Activated CD4-positive, alpha-beta memory T cell treated with anti-CD3 and anti-CD28 coated beads for 36 hours (primary cell): ENCODE measurements at regions not wholly inside any gene's neighbourhood (a gene's known extent, or its start where the extent isn't known, plus 50 kb on each side); places are given as distances from the start of the nearest gene placed in this dataset.
A peak's percentile ranks its signal among the peaks of the same experiment; 100 is the strongest.
"Not testable (repeated sequence)": the region's sequence is repeated elsewhere in the genome, so short reads cannot be mapped to it uniquely, and the experiment has no call there.

ENCODE experiments used
- CTCF ChIA-PET: fragments of 350-600 bp; sonication (Branson Sonifier 250); formaldehyde crosslinking; loops from one replicate; lab custom pipeline; 2021; ENCODE audit warnings: antibody characterized with exemption, inconsistent platforms; lab: Charles Lee
- POLR2A ChIA-PET: fragments of 350-600 bp; sonication (Branson Sonifier 250); formaldehyde crosslinking; loops from one replicate; lab custom pipeline; 2021; ENCODE audit warnings: antibody characterized with exemption; lab: Charles Lee
- DNase-seq: peaks from one replicate; pipeline ENCODE4 v3.0.0-alpha.2; 2020
- H3K27ac Mint-ChIP-seq: one replicate; pipeline ENCODE4 v1.8.0; 2021; ENCODE audit warnings: mixed read lengths
- H3K27me3 Mint-ChIP-seq: one replicate; pipeline ENCODE4 v1.8.0; 2021; ENCODE audit warnings: mixed read lengths
- H3K36me3 Mint-ChIP-seq: one replicate; pipeline ENCODE4 v1.8.0; 2021; ENCODE audit warnings: mixed read lengths
- H3K4me1 Mint-ChIP-seq: one replicate; pipeline ENCODE4 v1.8.0; 2021; ENCODE audit warnings: low read depth, mixed read lengths
- H3K4me3 Mint-ChIP-seq: one replicate; pipeline ENCODE4 v1.8.0; 2021; ENCODE audit warnings: mild to moderate bottlenecking, mixed read lengths
- H3K9me3 Mint-ChIP-seq: one replicate; pipeline ENCODE4 v1.8.0; 2021; ENCODE audit warnings: mixed read lengths
- intact Hi-C: fragments of 100-400 bp; cut with micrococcal nuclease; formaldehyde crosslinking; loops from one replicate; pipeline ENCODE4 v1.15.1; 2023

DNA sequence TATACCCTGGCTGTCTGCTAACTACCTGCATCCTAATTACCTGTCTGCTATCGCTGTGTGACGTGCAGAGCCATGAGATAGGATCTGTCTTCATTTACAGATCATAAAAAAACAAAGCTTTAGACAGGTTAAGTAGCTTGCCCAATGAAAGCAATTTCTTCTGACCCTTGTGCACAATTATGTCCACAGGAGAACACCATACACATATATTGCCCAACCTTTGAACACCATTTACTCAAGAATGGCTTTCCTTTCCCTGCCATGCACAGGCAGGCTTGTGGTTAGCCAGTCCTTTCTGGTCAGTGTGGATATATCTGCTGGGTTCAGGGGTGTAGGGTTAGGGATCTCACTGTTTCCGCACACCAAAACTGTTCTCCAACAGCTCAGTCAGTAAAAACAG lies 344.8 kb downstream of the BCL2L11 start:
- CTCF ChIA-PET, H3K27ac Mint-ChIP-seq: not testable (repeated sequence)

DNA sequence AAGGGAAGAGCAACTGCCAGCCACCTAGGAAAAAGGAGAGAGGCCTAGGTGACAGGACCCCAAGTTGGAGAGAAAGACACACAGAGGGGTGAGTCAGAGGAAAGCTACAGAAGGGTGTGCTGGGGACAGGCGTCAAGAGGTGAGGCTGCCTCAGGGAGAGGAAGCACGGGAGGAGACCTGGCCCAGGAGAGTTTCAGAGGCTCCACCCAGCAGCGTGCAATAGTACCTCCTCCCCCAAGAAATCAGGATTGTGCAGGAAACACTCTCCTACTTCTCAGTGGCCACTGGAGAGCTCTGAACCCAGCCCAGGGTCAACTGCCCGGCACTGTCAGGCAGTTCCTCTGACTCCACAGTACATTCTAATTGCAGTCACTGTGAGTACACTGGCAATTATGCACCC lies 346.0 kb downstream of the BCL2L11 start:
- H3K36me3 Mint-ChIP-seq, DNase-seq, H3K9me3 Mint-ChIP-seq, POLR2A ChIA-PET, H3K27ac Mint-ChIP-seq, H3K4me3 Mint-ChIP-seq, H3K27me3 Mint-ChIP-seq, CTCF ChIA-PET, intact Hi-C loops: not testable (repeated sequence)
- peaks cover 23% of the 10 kb centered on the region for H3K4me1 Mint-ChIP-seq

More for the DNA sequence above, 344.8 kb downstream of the BCL2L11 start:
- H3K27me3 Mint-ChIP-seq, intact Hi-C loops, POLR2A ChIA-PET, H3K36me3 Mint-ChIP-seq, H3K4me3 Mint-ChIP-seq, H3K9me3 Mint-ChIP-seq, DNase-seq: not testable (repeated sequence)
- peaks cover 23% of the 10 kb centered on the region for H3K4me1 Mint-ChIP-seq

DNA sequence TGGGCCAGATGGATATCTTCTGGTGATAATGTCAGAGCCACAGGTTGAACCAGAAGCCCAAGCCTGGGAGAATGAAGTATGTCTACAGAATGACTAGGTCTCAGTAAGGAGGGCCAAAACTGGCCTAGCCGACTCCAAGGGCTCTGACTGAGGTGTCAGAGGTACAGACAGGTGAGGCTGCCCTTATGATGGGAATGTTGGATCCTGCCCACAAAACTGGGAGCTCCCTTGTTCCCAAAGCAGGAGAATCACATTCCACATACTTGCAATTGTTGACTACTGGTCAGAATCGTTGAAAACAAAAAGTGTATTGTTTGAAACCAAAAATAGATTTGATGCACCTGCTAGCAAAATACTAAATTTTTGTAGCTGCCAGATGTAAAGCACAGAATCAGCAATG lies 350.2 kb downstream of the BCL2L11 start:
- DNase-seq, intact Hi-C loops, H3K36me3 Mint-ChIP-seq, H3K27ac Mint-ChIP-seq, CTCF ChIA-PET, H3K9me3 Mint-ChIP-seq, H3K4me3 Mint-ChIP-seq, POLR2A ChIA-PET, H3K27me3 Mint-ChIP-seq: not testable (repeated sequence)
- H3K4me1 Mint-ChIP-seq = peaks cover 22% of the 10 kb centered on the region

DNA sequence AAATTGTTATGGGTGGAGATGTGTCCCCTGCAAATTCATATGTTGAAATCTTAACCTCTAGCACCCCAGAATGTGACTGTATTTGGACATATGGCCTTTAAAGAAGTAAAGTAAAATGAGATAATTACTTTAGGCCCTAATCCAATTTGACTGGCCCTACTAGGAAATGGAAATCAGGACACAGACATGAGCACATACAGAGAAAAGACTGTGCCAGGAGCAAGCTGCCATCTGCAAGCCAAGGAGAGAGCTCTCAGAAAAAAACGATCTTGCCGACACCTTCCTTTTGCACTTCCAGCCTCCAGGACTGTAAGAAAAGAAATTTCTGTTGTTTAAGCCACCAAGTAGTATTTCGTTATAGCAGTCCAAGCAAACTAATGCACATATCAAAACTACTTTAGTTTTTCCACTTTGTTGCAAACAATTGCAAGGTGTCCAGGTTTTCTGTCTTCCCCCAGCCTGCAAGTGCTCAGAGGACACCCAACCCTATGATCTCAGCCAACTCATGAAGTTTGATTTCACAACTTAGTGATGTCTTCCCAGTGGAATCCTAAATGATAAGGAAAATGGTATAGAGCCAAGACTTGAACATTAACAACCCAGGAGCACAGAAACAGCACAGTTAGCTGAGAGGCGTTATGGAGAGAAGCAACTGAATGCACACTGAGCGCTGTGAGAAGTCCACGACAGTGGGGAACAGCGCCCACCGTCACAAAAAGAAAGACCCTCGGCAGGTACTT lies 351.2 kb downstream of the BCL2L11 start:
- POLR2A ChIA-PET = not testable (repeated sequence)

DNA sequence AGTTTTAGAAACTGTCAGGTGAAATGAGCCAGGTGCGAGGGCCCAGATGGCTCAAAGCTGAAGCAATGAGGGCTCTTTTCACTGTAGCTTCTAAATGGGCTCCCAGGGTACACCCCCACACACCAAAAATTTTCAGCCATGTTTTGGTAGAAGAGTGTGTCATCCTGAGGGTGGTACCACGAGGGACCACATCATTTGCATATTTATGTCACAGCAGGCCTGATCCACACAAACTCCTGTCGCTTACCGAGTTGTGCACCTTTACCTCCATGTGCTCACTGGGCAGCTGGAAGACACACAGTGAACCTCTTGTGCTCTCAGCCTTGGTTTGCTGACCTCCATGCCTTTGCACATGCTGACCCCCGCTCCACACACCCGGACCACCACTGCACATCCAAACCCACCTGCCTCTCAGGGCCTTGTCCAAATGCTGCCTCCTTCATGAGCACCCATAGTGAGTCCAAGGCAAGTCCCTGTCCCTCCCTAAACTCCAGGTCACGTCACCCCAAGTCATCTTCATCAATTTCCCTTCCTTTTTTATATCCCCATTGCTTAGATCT lies 352.2 kb downstream of the BCL2L11 start:
- CTCF ChIA-PET, H3K27me3 Mint-ChIP-seq, H3K4me3 Mint-ChIP-seq, H3K9me3 Mint-ChIP-seq, H3K36me3 Mint-ChIP-seq, intact Hi-C loops, POLR2A ChIA-PET: not testable (repeated sequence)
- peaks cover 13% of the 10 kb centered on the region for H3K4me1 Mint-ChIP-seq
- H3K27ac Mint-ChIP-seq = peak overlapping the region; percentile 43
- peak; percentile 42 for DNase-seq

More for the DNA sequence above, 351.2 kb downstream of the BCL2L11 start:
- H3K9me3 Mint-ChIP-seq, intact Hi-C loops, DNase-seq, H3K27me3 Mint-ChIP-seq, H3K36me3 Mint-ChIP-seq, H3K27ac Mint-ChIP-seq, H3K4me3 Mint-ChIP-seq, CTCF ChIA-PET: not testable (repeated sequence)
- H3K4me1 Mint-ChIP-seq = peaks cover 17% of the 10 kb centered on the region

DNA sequence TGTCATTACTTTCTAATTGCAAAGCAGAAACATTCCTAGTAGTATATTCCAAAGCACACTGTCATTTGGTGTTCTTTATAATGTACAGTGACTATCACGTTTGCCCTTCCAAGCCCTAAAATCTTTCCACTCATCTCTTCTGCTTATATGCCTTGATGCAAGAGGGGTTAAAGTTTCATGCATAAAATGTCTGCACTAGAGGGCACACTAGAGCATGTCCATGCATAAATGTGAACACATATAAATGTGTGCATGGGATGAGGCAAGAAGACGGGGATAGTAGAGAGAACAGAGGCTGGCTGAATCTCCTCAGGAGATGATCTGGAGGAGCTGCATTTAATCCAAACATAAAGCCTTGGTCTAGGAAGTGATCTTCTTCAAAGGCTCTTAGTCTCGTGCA lies 352.8 kb downstream of the BCL2L11 start:
- Mint-ChIP-seq H3K4me1 (peaks cover 13% of the 10 kb centered on the region), H3K27ac (peak overlapping the region; percentile 43)
- DNase-seq, H3K9me3 Mint-ChIP-seq, intact Hi-C loops, H3K4me3 Mint-ChIP-seq, H3K36me3 Mint-ChIP-seq, H3K27me3 Mint-ChIP-seq, CTCF ChIA-PET, POLR2A ChIA-PET: not testable (repeated sequence)

DNA sequence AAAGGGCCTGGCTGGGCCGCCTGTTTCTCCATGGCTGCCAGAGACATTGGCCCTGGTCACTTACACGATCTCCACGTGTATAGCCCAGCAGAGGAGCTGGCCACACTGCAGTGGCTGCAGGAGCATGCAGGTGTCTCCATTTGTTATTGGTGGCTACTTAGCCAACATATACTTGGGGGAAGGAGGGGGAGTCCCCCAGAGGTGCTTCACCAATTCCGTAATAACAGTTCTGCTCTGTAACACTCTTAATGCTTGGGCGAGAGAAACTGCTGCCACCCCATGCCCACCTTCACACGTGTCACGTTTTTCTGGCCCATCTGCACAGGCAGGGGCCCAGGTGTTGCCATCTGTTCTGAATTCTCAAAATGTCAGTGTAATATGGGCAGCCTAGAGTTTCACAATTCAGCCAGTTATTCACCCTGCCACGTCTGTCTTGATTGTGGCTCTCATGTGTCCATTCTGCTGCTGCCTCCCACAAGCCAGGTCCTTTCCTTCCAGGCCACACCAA lies 353.5 kb downstream of the BCL2L11 start:
- H3K9me3 Mint-ChIP-seq, H3K4me3 Mint-ChIP-seq, H3K27me3 Mint-ChIP-seq, H3K27ac Mint-ChIP-seq, POLR2A ChIA-PET, intact Hi-C loops, CTCF ChIA-PET, DNase-seq, H3K36me3 Mint-ChIP-seq: not testable (repeated sequence)
- peaks cover 18% of the 10 kb centered on the region for H3K4me1 Mint-ChIP-seq

DNA sequence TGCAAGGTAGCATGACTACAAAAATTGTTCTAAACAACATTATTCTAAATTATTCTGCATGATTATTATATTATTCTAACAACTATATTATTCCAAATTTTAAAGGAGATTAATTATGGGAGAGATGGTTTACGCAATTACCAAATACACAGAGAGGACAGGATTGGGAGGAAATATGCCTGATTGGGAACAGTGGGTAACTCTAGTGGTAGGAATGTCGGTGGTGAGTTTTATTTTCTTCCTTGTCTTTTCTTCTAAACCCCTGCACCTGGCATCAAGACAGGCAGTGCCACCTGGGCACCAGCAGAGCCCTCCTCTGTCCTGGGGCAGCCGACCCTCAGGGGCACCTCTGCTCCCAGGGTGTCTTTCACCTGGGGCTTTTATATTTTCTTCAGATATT lies 357.6 kb downstream of the BCL2L11 start:
- Mint-ChIP-seq H3K27ac (peak overlapping the region; percentile 93), H3K4me3 (peak overlapping the region; percentile 68), H3K4me1 (peaks cover 37% of the 10 kb centered on the region)
- CTCF ChIA-PET, H3K27me3 Mint-ChIP-seq, intact Hi-C loops, H3K36me3 Mint-ChIP-seq, POLR2A ChIA-PET, DNase-seq, H3K9me3 Mint-ChIP-seq: not testable (repeated sequence)

DNA sequence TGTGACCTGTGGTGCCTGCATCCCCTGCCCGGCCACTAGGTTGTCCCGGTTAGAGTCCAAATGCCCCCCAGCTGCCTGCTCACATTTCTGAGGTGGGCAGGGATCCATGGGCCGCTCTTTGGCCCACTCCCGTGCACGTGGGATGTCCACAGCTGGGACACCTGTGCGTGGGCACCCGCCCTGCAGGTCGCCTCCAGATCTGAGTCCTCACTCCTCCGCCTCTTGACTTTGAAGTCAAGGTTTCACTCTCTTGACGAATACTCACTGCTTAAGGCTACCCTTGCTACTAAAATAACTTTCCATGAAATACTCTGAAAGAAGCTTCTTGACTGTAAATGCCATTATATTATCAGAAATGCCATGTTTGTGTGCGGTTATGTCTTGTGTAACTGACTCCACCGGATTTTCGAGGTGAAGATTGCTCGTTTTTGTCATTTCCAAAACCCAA lies 358.2 kb downstream of the BCL2L11 start:
- H3K36me3 Mint-ChIP-seq, H3K9me3 Mint-ChIP-seq, intact Hi-C loops, CTCF ChIA-PET, H3K27me3 Mint-ChIP-seq, POLR2A ChIA-PET: not testable (repeated sequence)
- peak; percentile 58 for DNase-seq
- Mint-ChIP-seq H3K4me3 (peak overlapping the region; percentile 68), H3K4me1 (peaks cover 37% of the 10 kb centered on the region), H3K27ac (peak overlapping the region; percentile 93)

DNA sequence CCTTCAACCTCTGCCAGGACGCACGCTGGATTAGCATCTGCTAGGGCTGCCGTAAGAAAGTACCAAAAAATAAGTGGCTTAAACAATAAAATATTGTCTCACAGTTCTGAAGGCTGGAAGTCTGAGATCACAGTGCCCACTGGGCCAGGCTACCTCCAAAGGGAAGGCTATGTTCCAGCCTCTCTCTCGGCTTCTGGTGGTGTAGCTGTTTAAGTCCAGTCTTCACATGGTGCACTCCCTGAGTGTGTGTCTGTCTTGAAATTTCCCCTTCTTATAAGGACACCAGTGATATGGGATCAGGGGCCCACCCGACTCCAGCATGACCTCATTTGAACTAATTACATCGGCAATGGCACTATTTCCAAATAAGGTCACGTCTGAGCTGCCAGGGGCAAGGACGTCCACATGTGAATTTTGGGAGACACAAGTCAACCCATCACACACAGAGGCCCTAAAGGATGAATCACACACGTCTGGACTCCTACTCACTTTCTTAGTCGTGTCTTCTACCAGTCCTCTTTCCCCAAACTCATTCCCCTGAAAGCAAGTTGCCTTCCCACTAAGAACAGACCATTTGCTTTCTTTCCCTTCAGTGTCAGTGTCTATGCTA lies 359.4 kb downstream of the BCL2L11 start:
- intact Hi-C loops = loop anchor here (10.0 kb wide), 1 partner anchor 225 kb away; no protein-coding TSS in a partner anchor
- Mint-ChIP-seq H3K27ac (peak overlapping the region; percentile 93), H3K4me1 (peaks cover 34% of the 10 kb centered on the region), H3K4me3 (peak overlapping the region; percentile 70)
- POLR2A ChIA-PET, CTCF ChIA-PET, H3K9me3 Mint-ChIP-seq, H3K27me3 Mint-ChIP-seq, H3K36me3 Mint-ChIP-seq: not testable (repeated sequence)
- DNase-seq = peak; percentile 67

DNA sequence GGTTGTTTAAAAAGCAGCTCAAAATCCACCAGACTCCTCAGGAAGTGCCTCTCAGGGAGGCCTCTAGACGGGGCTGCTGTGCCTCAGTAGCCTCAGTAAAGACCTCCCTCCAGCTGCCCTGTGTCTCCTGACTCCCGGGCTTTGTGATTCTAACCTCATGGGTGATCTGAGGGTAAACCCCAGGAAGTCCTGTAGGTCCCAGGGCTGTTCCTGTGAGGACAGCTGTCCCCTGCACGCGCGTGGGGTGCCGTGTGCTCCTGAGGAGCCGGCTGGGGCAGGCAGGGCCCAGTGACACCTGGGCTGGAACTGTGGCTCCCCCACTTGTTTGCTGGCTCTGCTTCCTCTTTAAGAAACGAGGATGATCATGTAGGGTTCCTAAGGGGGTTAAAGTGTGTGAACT lies 359.9 kb downstream of the BCL2L11 start:
- H3K9me3 Mint-ChIP-seq, POLR2A ChIA-PET, H3K27me3 Mint-ChIP-seq: not testable (repeated sequence)

DNA sequence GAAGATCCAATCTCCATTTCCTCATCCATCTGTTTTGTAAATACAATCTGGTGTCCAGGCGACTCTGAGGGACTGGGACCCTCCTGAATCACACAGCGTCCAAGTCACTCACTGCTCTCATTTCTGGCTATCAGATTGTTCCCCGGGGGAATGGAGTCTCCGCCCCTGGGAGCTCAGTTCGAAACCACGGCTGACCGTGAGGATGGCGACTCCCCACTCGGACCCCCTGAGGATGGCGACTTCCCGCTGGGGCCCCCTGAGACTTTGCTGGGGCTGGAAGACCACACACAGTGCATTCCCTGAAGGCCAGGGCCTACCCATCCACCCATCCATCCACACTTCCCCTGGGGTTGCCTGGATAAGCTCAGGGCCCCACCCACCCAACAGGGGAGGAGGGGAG lies 360.5 kb downstream of the BCL2L11 start:
- H3K36me3 Mint-ChIP-seq, DNase-seq, H3K4me3 Mint-ChIP-seq, H3K27me3 Mint-ChIP-seq, POLR2A ChIA-PET, H3K9me3 Mint-ChIP-seq, CTCF ChIA-PET: not testable (repeated sequence)
- intact Hi-C loops = loop anchor here (10.0 kb wide), 1 partner anchor 224 kb away; no protein-coding TSS in a partner anchor
- peak overlapping the region; percentile 45 for H3K27ac Mint-ChIP-seq
- peaks cover 39% of the 10 kb centered on the region for H3K4me1 Mint-ChIP-seq

More for the DNA sequence above, 359.9 kb downstream of the BCL2L11 start:
- H3K36me3 Mint-ChIP-seq, CTCF ChIA-PET: not testable (repeated sequence)
- Mint-ChIP-seq H3K27ac (peak overlapping the region; percentile 93), H3K4me1 (peaks cover 37% of the 10 kb centered on the region), H3K4me3 (peak overlapping the region; percentile 20)
- intact Hi-C loops = loop anchor here (10.0 kb wide), 1 partner anchor 224 kb away; no protein-coding TSS in a partner anchor
- peak; percentile 43 for DNase-seq
